IMR-90 (cell line): ENCODE measurements at regions not wholly inside any gene's neighbourhood (a gene's known extent, or its start where the extent isn't known, plus 50 kb on each side); places are given as distances from the start of the nearest gene placed in this dataset.

ENCODE experiments used
- CEBPB ChIP-seq: IDR thresholded peaks from 2 replicates; pipeline ENCODE4 v1.6.1; 2012; ENCODE audit warnings: low read depth, low read length, improper control_type of control experiment
- CTCF ChIP-seq: conservative IDR thresholded peaks from 2 replicates; pipeline ENCODE4 v1.5.1; 2012; ENCODE audit warnings: mild to moderate bottlenecking, low read depth, low read length, improper control_type of control experiment
- ELK1 ChIP-seq: fragments of 150-350 bp; IDR thresholded peaks from 2 replicates; pipeline ENCODE4 v1.6.1; 2016; ENCODE audit warnings: low read depth, mild to moderate bottlenecking, low read length, moderate library complexity, borderline replicate concordance
- NFE2L2 ChIP-seq: fragments of 150-350 bp; IDR thresholded peaks from 2 replicates; pipeline ENCODE4 v1.6.1; 2016; ENCODE audit warnings: low read depth, mild to moderate bottlenecking, low read length
- POLR2A ChIP-seq: IDR thresholded peaks from 2 replicates; pipeline ENCODE4 v1.6.1; 2012; ENCODE audit warnings: mild to moderate bottlenecking, low read depth, low read length
- RAD21 ChIP-seq: IDR thresholded peaks from 2 replicates; pipeline ENCODE4 v1.6.1; 2012; ENCODE audit warnings: low read length, improper control_type of control experiment
- SMC3 ChIP-seq: fragments of 150-350 bp; IDR thresholded peaks from 2 replicates; pipeline ENCODE4 v1.6.1; 2016; ENCODE audit warnings: low read depth, mild to moderate bottlenecking, antibody characterized with exemption, low read length, moderate library complexity

DNA sequence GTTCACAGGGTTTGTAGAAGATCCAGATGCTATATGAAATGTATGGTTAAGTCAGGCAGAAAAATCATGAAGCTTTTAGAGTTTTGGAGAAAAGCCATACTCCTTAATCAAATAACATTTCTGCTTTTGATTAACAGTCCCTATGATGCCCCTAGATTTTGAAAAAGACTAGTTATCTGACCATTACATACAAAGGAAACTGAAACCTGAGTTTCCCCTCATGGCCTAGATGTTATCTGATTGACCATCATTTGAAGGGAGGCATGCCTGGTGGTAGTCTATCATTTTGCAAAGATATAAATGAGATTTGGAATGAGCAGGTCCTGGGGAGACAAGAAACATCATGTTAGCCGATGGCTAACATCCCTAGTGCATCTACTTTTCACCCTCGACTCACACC is 704.3 kb upstream of the FSHR start:
- TF ChIP-seq CTCF: no peak
- TF ChIP-seq POLR2A: no peak
- no peak for TF ChIP-seq NFE2L2
- no peak for TF ChIP-seq CEBPB
- no peak for TF ChIP-seq RAD21
- TF ChIP-seq ELK1: no peak
- TF ChIP-seq SMC3: no peak
